GM06990 (cell line): ENCODE measurements at regions not wholly inside any gene's neighbourhood (a gene's known extent, or its start where the extent isn't known, plus 50 kb on each side); places are given as distances from the start of the nearest gene placed in this dataset.

Experiments used
- DNase-seq: peaks from one replicate; pipeline ENCODE4 v3.0.0-alpha.2; 2011; ENCODE audit not compliant: insufficient read length; ENCODE audit errors: extremely low read depth
- H3K27me3 ChIP-seq: replicated peaks from 2 replicates; pipeline ENCODE4 v1.6.0; 2011; ENCODE audit warnings: low read length; ENCODE audit not compliant: control insufficient read depth, insufficient read depth
- H3K36me3 ChIP-seq: 2 replicates; pipeline ENCODE4 v1.5.1; 2011; ENCODE audit warnings: low read length; ENCODE audit not compliant: control insufficient read depth, insufficient read depth
- H3K4me3 ChIP-seq: replicated peaks from 2 replicates; pipeline ENCODE4 v1.5.1; 2011; ENCODE audit warnings: low read depth, mild to moderate bottlenecking, control low read depth, low read length
- TF ChIP-seq, protein P1 (sequence below): IDR thresholded peaks from 2 replicates; pipeline ENCODE4 v1.5.1; 2011; ENCODE audit warnings: low read length, control low read depth, mild to moderate bottlenecking, inconsistent platforms; ENCODE audit not compliant: insufficient read depth, poor library complexity, severe bottlenecking

DNA sequence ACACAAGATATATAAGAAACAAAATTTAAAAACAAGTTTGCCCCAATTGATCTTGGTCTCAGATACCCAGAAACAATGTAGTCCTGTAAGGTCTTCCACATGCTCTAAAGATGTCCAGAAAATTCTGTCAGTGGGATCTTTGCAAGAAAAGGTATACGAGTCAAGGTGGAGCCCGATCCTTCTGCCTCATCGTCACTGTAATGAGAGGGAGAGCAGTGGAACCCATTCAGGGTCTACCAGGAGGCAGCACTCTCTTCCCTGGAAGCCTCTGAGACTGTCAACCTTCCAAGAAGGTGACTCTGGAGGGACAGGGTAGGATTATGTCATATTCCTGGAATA lies 112.8 kb downstream of the JCAD start:
- Histone ChIP-seq H3K4me3 (no peak overlapping the region), H3K27me3 (no peaks in the 10 kb centered on the region), H3K36me3 (no peaks in the 10 kb centered on the region)
- no peak for DNase-seq
- TF ChIP-seq, protein P1, sequence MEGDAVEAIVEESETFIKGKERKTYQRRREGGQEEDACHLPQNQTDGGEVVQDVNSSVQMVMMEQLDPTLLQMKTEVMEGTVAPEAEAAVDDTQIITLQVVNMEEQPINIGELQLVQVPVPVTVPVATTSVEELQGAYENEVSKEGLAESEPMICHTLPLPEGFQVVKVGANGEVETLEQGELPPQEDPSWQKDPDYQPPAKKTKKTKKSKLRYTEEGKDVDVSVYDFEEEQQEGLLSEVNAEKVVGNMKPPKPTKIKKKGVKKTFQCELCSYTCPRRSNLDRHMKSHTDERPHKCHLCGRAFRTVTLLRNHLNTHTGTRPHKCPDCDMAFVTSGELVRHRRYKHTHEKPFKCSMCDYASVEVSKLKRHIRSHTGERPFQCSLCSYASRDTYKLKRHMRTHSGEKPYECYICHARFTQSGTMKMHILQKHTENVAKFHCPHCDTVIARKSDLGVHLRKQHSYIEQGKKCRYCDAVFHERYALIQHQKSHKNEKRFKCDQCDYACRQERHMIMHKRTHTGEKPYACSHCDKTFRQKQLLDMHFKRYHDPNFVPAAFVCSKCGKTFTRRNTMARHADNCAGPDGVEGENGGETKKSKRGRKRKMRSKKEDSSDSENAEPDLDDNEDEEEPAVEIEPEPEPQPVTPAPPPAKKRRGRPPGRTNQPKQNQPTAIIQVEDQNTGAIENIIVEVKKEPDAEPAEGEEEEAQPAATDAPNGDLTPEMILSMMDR: no peak

DNA sequence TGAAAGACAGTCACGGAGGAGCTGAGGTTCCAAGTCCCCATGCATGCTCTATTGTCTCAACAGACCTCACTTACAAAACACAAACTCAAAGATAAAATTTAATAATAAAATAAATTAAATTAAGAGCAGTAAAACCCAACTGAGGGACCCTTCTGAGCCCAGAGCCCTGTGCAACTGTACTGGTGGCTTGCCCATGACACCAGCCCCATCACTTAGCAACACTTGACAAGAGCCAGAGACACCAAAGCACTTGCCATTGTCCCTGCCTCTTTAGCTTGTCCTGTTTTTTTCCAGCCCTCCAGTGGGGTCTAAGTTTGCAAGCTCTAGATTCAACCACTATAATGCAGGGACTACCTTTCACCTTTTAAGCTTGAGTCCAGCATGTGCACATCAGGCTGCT lies 117.9 kb downstream of the JCAD start:
- no peak overlapping the region for H3K4me3 ChIP-seq
- no peaks in the 10 kb centered on the region for H3K36me3 ChIP-seq
- no peaks in the 10 kb centered on the region; the same call in 1 of the 2 replicates for H3K27me3 ChIP-seq
- TF ChIP-seq, protein P1: no peak
- no peak for DNase-seq

DNA sequence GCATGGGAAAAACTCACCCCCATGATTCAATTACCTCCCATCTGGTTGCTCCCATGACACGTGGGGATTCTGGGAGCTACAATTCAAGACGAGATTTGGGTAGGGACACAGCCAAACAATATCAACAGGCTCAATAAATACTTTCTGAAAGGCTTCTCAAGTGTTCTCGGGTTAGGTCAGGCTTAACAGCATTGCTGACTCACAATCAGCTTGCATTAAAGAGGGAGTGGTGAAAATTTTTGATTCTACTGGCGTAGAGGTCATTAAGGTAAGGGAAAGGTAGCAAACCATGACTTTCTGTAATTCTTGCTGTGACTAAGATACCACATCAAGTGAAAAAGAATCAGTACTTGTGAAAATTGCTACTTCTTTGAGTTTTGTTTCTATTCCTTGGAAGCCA lies 126.4 kb downstream of the JCAD start:
- TF ChIP-seq, protein P1: no peak
- Histone ChIP-seq H3K27me3 (no peaks in the 10 kb centered on the region; the same call in 1 of the 2 replicates), H3K4me3 (no peak overlapping the region), H3K36me3 (no peaks in the 10 kb centered on the region)
- no peak for DNase-seq

DNA sequence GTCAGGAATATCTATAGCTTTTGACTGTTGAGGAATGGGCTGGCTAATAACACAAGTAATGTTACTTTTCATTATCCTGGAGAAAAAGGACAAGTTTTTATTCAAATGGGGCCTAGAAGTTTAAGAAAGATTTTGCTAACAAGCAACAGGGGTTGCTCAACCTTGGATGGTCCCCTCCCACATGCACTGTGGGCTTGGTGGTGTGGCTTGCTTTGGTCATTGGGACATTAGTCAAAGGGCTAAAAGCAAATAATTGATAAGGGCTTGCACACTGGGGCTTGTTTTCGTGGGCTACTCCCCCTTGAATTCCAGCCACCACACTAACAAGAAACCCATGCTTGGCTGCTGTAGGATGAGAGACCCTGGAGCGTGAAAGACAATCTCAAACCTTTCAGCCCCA lies 127.6 kb downstream of the JCAD start:
- H3K4me3 ChIP-seq: no peak overlapping the region
- no peak for DNase-seq
- TF ChIP-seq, protein P1: no peak

DNA sequence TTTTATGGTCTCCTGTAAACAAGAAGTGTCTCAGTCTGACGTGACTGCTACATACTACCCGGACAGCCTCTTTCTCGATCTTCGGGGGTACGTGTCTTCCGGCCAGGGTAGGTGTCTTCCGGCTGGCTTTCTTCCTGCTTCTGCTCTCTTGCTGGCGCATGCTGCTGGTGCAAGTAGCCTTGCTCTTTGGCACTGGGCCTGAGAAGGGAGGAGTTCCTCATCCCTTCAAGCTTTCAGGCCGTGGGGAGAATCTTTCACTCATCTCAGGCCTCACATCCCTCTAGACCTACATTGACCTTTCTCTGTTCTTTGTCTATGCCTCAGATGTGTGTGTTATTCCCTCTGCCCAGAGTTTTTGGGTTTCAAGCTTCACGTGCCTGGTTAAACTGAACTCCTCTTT lies 130.4 kb downstream of the JCAD start:
- Histone ChIP-seq H3K36me3 (no peaks in the 10 kb centered on the region), H3K4me3 (no peak overlapping the region), H3K27me3 (no peaks in the 10 kb centered on the region)
- TF ChIP-seq, protein P1: no peak
- DNase-seq: no peak

More for the DNA sequence above, 127.6 kb downstream of the JCAD start:
- Histone ChIP-seq H3K36me3 (no peaks in the 10 kb centered on the region), H3K27me3 (no peaks in the 10 kb centered on the region; the same call in 1 of the 2 replicates)

DNA sequence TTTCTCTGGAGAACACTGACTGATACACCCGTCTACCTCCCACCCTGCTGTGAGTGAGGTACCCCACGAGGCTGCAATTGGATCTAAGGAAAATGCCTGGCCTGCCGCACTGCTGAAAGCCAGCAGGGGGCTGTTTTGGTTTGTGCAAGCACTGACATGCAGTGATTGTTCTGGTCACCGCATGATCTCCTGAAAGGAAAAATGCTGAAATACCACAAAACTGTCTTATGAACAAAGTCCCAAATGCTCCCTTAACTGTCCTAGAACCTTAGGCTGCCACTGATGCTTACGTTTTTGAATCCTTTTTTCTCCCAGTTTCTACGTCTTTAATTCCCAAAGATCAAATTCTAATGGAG lies 132.7 kb downstream of the JCAD start:
- H3K36me3 ChIP-seq: no peaks in the 10 kb centered on the region
- no peak for DNase-seq
- TF ChIP-seq, protein P1: no peak
- no peaks in the 10 kb centered on the region for H3K27me3 ChIP-seq
- no peak overlapping the region for H3K4me3 ChIP-seq
